ENCODE measurements at regions not wholly inside any gene's neighbourhood (a gene's known extent, or its start where the extent isn't known, plus 50 kb on each side); places are given as distances from the start of the nearest gene placed in this dataset.

DNA sequence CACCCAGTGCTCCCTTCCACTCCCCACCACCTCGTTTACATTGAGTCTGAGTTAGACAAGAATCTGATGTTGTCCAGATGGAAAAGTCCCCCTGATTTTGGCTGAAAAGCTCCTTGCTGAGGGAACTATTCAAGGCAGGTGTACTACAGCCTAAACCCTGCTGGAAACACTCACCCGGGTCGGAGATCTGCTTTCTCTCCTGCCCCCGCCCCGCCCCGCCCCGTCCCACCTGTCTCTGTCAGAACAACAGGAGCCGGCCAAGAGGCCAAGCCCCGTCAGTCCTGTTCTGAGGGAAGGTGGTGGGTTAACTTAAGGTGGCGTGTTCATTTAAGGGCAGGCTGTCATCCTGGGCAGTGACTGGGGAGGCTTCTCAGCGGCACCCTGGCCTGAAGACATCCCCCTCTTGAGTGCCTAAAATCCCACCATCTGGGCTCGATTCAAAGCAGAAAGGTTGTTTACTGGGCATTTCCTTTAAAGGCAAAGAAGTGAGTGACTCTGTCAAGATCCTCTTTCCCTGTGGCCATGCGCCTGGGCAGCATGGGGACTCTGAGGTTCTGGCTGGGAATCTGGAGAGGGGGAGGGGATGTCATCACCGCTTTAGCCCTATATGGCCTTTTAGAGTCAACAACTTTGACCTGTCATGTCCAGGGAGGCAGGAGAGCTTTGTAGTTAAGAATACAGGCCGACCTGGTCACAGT is 71.1 kb upstream of the NEURL1B start:
- TF ChIP-seq, protein P1, sequence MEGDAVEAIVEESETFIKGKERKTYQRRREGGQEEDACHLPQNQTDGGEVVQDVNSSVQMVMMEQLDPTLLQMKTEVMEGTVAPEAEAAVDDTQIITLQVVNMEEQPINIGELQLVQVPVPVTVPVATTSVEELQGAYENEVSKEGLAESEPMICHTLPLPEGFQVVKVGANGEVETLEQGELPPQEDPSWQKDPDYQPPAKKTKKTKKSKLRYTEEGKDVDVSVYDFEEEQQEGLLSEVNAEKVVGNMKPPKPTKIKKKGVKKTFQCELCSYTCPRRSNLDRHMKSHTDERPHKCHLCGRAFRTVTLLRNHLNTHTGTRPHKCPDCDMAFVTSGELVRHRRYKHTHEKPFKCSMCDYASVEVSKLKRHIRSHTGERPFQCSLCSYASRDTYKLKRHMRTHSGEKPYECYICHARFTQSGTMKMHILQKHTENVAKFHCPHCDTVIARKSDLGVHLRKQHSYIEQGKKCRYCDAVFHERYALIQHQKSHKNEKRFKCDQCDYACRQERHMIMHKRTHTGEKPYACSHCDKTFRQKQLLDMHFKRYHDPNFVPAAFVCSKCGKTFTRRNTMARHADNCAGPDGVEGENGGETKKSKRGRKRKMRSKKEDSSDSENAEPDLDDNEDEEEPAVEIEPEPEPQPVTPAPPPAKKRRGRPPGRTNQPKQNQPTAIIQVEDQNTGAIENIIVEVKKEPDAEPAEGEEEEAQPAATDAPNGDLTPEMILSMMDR (IDR thresholded peaks at IDR 0.05) = no peak
- DNase-seq (ENCODE audit: low spot score) (no peak), ATAC-seq (ENCODE audit: low FRiP score) (no peak)

DNA sequence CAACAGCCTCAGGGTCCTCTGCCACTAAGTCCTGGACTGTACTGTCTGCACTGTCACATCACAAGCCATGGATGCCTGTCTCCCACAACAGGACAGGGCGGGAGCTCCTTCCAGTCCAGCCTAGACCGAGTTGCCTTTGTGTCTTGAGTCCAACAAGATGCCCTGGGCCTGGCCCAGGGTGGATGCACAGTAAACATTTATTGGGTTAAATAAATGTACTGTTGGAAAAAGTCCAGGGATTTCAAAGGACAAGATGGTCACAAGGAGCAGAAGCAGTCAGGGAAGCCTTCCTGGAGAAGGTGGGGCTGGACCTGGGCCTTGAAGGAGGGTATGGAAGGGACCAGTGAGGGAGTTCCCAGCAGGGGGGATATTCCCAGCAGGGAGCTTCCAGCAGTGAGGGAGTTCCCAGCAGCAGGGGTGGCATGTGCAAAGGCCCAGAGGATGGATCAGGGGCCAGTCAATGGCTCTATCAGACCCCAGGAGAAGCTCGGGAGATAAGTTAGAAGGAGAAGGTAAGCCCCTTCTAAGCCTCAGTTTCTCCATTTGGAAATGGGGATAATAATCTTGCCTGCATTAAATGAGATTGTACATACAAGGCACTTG is 72.7 kb upstream of the NEURL1B start:
- TF ChIP-seq, protein P1 (IDR thresholded peaks at IDR 0.05) = no peak
- ATAC-seq (ENCODE audit: low FRiP score) = no peak
- no peak for DNase-seq (ENCODE audit: low spot score)

DNA sequence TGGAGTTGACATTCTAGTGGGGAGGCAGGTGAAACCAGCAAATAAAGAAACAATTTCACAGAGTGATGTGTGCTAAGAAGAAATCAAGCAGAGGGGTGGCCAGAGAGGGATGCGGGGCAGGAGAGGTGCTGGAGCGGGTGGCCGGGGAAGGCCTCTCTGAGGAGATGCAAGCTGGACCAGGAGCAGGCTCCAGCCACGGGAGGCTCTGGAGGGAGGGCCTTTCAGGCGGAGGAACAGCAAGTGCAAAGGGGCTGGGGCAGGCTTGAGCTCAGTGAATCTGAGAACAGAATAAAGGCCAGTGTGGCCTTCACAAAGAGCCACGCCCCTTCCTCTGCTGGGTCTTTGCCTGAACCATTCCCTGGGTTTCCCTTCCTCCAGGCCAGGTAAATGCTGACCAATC is 73.2 kb upstream of the NEURL1B start:
- no peak for DNase-seq (ENCODE audit: low spot score)
- TF ChIP-seq, protein P1 (IDR thresholded peaks at IDR 0.05) = no peak
- no peak for ATAC-seq (ENCODE audit: low FRiP score)

DNA sequence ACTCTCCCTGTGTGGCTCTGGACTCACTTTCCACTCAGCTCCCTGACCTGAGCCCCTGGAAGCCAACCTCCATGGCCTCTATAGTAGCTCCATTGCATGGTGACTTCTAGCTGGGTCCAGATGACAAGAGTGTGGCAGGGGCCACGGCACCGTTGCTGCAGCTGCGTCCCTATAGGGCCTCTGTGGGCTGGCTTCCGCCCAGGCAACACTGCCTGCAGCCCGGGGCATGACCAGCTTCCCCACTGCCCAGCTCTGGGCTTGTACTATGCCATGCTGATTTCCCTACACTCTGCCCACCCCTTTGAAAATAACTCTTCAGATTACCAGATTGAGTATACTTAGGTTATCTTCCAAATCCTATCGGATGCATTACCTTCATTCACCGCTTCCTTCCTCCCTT is 73.8 kb upstream of the NEURL1B start:
- DNase-seq (ENCODE audit: low spot score) (no peak), ATAC-seq (ENCODE audit: low FRiP score) (no peak)
- TF ChIP-seq, protein P1 (IDR thresholded peaks at IDR 0.05) = no peak

DNA sequence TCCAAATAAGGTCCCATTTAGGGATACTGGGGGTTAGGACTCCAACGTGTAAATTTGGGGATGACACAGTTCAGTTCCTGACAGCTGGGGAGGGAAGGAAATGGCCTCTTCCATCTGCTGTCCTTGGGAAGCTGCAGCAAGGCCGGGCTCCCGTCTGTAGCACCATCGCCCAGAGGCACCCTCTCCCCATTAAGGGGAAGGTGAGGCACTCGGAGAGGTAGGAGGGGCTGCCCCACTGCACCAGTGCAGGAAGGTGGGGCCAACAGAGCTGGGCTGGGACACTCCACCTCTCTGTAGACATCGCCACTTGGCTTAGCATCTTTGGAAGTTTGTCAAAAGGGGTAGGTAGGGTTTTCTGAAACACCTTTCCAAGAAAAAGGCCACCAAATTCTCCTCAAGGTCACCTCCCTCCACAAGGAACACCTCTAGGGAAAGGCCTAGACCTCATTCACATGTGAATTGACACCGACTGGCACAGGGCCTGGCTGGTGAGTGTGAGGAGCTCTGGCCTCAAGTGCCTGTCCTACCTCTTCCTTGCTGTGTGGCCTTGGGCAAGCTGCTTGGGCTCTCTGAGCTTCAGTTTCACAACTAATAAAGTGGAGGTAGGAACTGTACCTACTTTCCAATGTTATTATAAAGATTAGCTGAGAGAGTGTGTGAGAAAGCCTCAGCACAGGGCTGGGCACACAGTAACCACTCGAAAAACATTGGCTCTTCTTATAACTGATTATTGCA is 75.0 kb upstream of the NEURL1B start:
- DNase-seq (ENCODE audit: low spot score) (no peak), ATAC-seq (ENCODE audit: low FRiP score) (no peak)
- TF ChIP-seq, protein P1 (IDR thresholded peaks at IDR 0.05) = no peak

DNA sequence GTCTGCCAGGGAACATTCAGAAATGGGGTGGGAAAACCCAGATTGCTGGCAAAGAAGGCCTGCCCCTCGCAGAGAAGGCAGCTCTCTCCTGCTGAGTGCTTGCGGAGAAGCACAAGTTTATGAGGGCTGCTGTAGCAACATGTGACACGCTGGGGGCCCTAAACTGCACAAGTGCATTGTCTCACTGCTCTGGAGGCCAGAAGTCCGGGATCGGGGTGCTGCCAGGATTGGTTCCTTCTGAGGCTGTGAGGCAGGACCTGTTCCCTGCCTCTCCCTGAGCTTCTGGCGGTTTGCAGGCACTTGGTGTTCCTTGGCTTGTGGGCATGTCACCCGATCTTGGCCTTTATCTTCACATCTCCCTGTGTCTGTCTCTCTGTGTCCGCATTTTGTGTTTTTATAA is 75.6 kb upstream of the NEURL1B start:
- no peak for ATAC-seq (ENCODE audit: low FRiP score)
- TF ChIP-seq, protein P1 (IDR thresholded peaks at IDR 0.05) = no peak
- no peak for DNase-seq (ENCODE audit: low spot score)
